Activated T-helper 17 cell treated with anti-CD3 and anti-CD28 coated beads, Interleukin-2, amount 50 U/mL, for 72 hours (primary cell): ENCODE measurements at regions not wholly inside any gene's neighbourhood (a gene's known extent, or its start where the extent isn't known, plus 50 kb on each side); places are given as distances from the start of the nearest gene placed in this dataset.
"Not testable (repeated sequence)": the region's sequence is repeated elsewhere in the genome, so short reads cannot be mapped to it uniquely, and the experiment has no call there.

Source experiments
- ATAC-seq: fragments of 150-1000 bp; cut with Tn5 transposase; replicated peaks from 2 replicates; pipeline ENCODE4 v1.10.0; 2021; ENCODE audit warnings: mild to moderate bottlenecking, moderate library complexity
- H3K27ac Mint-ChIP-seq: one replicate; pipeline ENCODE4 v1.8.0; 2022; ENCODE audit warnings: mixed read lengths
- H3K27me3 Mint-ChIP-seq: one replicate; pipeline ENCODE4 v1.8.0; 2022; ENCODE audit warnings: mixed read lengths
- H3K36me3 Mint-ChIP-seq: one replicate; pipeline ENCODE4 v1.8.0; 2022; ENCODE audit warnings: low read depth, mild to moderate bottlenecking, mixed read lengths
- H3K4me1 Mint-ChIP-seq: one replicate; pipeline ENCODE4 v1.8.0; 2022; ENCODE audit warnings: mixed read lengths
- H3K4me3 Mint-ChIP-seq: one replicate; pipeline ENCODE4 v1.8.0; 2022; ENCODE audit warnings: mild to moderate bottlenecking, mixed read lengths
- H3K9me3 Mint-ChIP-seq: one replicate; pipeline ENCODE4 v1.8.0; 2022; ENCODE audit warnings: mixed read lengths

- ATAC-seq, result no peak
- Mint-ChIP-seq H3K9me3 (peaks cover 26% of the 10 kb centered on the region), H3K36me3 (no peaks in the 10 kb centered on the region), H3K4me1 (no peaks in the 10 kb centered on the region), H3K27ac (no peak overlapping the region), H3K27me3 (no peaks in the 10 kb centered on the region), H3K4me3 (no peak overlapping the region)
Measured at GRCh38 chr13:65584126-65584525, 1646.0 kb downstream of the PCDH9 start.

GRCh38 chr13:65582160-65582559, 1648.0 kb downstream of the PCDH9 start:
- Mint-ChIP-seq H3K27ac (no peak overlapping the region), H3K4me3 (no peak overlapping the region), H3K27me3 (no peaks in the 10 kb centered on the region), H3K36me3 (no peaks in the 10 kb centered on the region), H3K9me3 (peaks cover 19% of the 10 kb centered on the region), H3K4me1 (no peaks in the 10 kb centered on the region)
- no peak for ATAC-seq

GRCh38 chr13:65564561-65564960, 1665.6 kb downstream of the PCDH9 start:
- not testable (repeated sequence) for H3K4me3 Mint-ChIP-seq, H3K27me3 Mint-ChIP-seq, H3K9me3 Mint-ChIP-seq, H3K4me1 Mint-ChIP-seq, H3K27ac Mint-ChIP-seq, ATAC-seq, H3K36me3 Mint-ChIP-seq

GRCh38 chr13:65562305-65562704, 1667.8 kb downstream of the PCDH9 start:
- Mint-ChIP-seq H3K27ac (no peak overlapping the region), H3K4me3 (no peak overlapping the region), H3K27me3 (no peaks in the 10 kb centered on the region), H3K36me3 (no peaks in the 10 kb centered on the region), H3K9me3 (peaks cover 14% of the 10 kb centered on the region), H3K4me1 (no peaks in the 10 kb centered on the region)
- ATAC-seq, result no peak

- no peak overlapping the region for H3K4me3 Mint-ChIP-seq
- H3K27me3 Mint-ChIP-seq, result no peaks in the 10 kb centered on the region
- no peaks in the 10 kb centered on the region for H3K36me3 Mint-ChIP-seq
- H3K4me1 Mint-ChIP-seq, result no peaks in the 10 kb centered on the region
- H3K9me3 Mint-ChIP-seq, result peaks cover 14% of the 10 kb centered on the region
- no peak overlapping the region for H3K27ac Mint-ChIP-seq
- no peak for ATAC-seq
Measured at GRCh38 chr13:65560936-65561335, 1669.2 kb downstream of the PCDH9 start.

- H3K9me3 Mint-ChIP-seq, result peaks cover 18% of the 10 kb centered on the region
- no peaks in the 10 kb centered on the region for H3K27me3 Mint-ChIP-seq
- H3K36me3 Mint-ChIP-seq, result no peaks in the 10 kb centered on the region
- H3K27ac Mint-ChIP-seq, result no peak overlapping the region
- ATAC-seq, result no peak
- no peaks in the 10 kb centered on the region for H3K4me1 Mint-ChIP-seq
- no peak overlapping the region for H3K4me3 Mint-ChIP-seq
Measured at GRCh38 chr13:65555962-65556361, 1674.2 kb downstream of the PCDH9 start.

GRCh38 chr13:65553096-65553727, 1676.9 kb downstream of the PCDH9 start:
- Mint-ChIP-seq H3K4me1 (no peaks in the 10 kb centered on the region), H3K27me3 (no peaks in the 10 kb centered on the region), H3K9me3 (peaks cover 23% of the 10 kb centered on the region), H3K4me3 (no peak overlapping the region), H3K36me3 (no peaks in the 10 kb centered on the region), H3K27ac (no peak overlapping the region)
- ATAC-seq, result no peak

- Mint-ChIP-seq H3K4me1 (no peaks in the 10 kb centered on the region), H3K27ac (no peak overlapping the region), H3K9me3 (peaks cover 19% of the 10 kb centered on the region), H3K27me3 (no peaks in the 10 kb centered on the region), H3K36me3 (no peaks in the 10 kb centered on the region), H3K4me3 (no peak overlapping the region)
- ATAC-seq, result no peak
Measured at GRCh38 chr13:65551208-65551607, 1678.9 kb downstream of the PCDH9 start.

- no peaks in the 10 kb centered on the region for H3K27me3 Mint-ChIP-seq
- H3K9me3 Mint-ChIP-seq, result peaks cover 8% of the 10 kb centered on the region
- ATAC-seq, result no peak
- H3K36me3 Mint-ChIP-seq, result no peaks in the 10 kb centered on the region
- H3K4me3 Mint-ChIP-seq, result no peak overlapping the region
- H3K27ac Mint-ChIP-seq, result no peak overlapping the region
- H3K4me1 Mint-ChIP-seq, result no peaks in the 10 kb centered on the region
Measured at GRCh38 chr13:65540175-65540574, 1690.0 kb downstream of the PCDH9 start.

GRCh38 chr13:65535370-65535769, 1694.8 kb downstream of the PCDH9 start:
- no peaks in the 10 kb centered on the region for H3K4me1 Mint-ChIP-seq
- no peak overlapping the region for H3K27ac Mint-ChIP-seq
- H3K4me3 Mint-ChIP-seq, result no peak overlapping the region
- no peak for ATAC-seq
- H3K9me3 Mint-ChIP-seq, result peaks cover 12% of the 10 kb centered on the region
- no peaks in the 10 kb centered on the region for H3K36me3 Mint-ChIP-seq
- no peaks in the 10 kb centered on the region for H3K27me3 Mint-ChIP-seq

GRCh38 chr13:65532231-65532630, 1697.9 kb downstream of the PCDH9 start:
- Mint-ChIP-seq H3K27ac (no peak overlapping the region), H3K9me3 (peaks cover 18% of the 10 kb centered on the region)
- no peak for ATAC-seq

GRCh38 chr13:65530688-65531087, 1699.4 kb downstream of the PCDH9 start:
- no peak for ATAC-seq
- no peaks in the 10 kb centered on the region for H3K27me3 Mint-ChIP-seq
- H3K36me3 Mint-ChIP-seq, result no peaks in the 10 kb centered on the region
- H3K4me3 Mint-ChIP-seq, result no peak overlapping the region
- H3K4me1 Mint-ChIP-seq, result no peaks in the 10 kb centered on the region
- peaks cover 18% of the 10 kb centered on the region for H3K9me3 Mint-ChIP-seq
- no peak overlapping the region for H3K27ac Mint-ChIP-seq

More at GRCh38 chr13:65532231-65532630, 1697.9 kb downstream of the PCDH9 start:
- Mint-ChIP-seq H3K27me3 (no peaks in the 10 kb centered on the region), H3K36me3 (no peaks in the 10 kb centered on the region), H3K4me1 (no peaks in the 10 kb centered on the region), H3K4me3 (no peak overlapping the region)

GRCh38 chr13:65529541-65529940, 1700.6 kb downstream of the PCDH9 start:
- no peaks in the 10 kb centered on the region for H3K4me1 Mint-ChIP-seq
- H3K27me3 Mint-ChIP-seq, result no peaks in the 10 kb centered on the region
- peaks cover 18% of the 10 kb centered on the region for H3K9me3 Mint-ChIP-seq
- no peak overlapping the region for H3K27ac Mint-ChIP-seq
- H3K4me3 Mint-ChIP-seq, result no peak overlapping the region
- H3K36me3 Mint-ChIP-seq, result no peaks in the 10 kb centered on the region
- ATAC-seq, result no peak

GRCh38 chr13:65508745-65509144, 1721.4 kb downstream of the PCDH9 start:
- Mint-ChIP-seq H3K27me3 (no peaks in the 10 kb centered on the region), H3K4me1 (no peaks in the 10 kb centered on the region), H3K27ac (no peak overlapping the region), H3K9me3 (peaks cover 15% of the 10 kb centered on the region), H3K36me3 (no peaks in the 10 kb centered on the region), H3K4me3 (no peak overlapping the region)
- no peak for ATAC-seq

- Mint-ChIP-seq H3K27ac (no peak overlapping the region), H3K9me3 (peaks cover 15% of the 10 kb centered on the region), H3K27me3 (no peaks in the 10 kb centered on the region), H3K36me3 (no peaks in the 10 kb centered on the region), H3K4me1 (no peaks in the 10 kb centered on the region), H3K4me3 (no peak overlapping the region)
- ATAC-seq, result no peak
Measured at GRCh38 chr13:65508338-65508737, 1721.8 kb downstream of the PCDH9 start.

GRCh38 chr13:65505941-65506340, 1724.2 kb downstream of the PCDH9 start:
- no peak for ATAC-seq
- no peaks in the 10 kb centered on the region for H3K27me3 Mint-ChIP-seq
- H3K36me3 Mint-ChIP-seq, result no peaks in the 10 kb centered on the region
- H3K4me3 Mint-ChIP-seq, result no peak overlapping the region
- peaks cover 15% of the 10 kb centered on the region for H3K9me3 Mint-ChIP-seq
- no peak overlapping the region for H3K27ac Mint-ChIP-seq
- H3K4me1 Mint-ChIP-seq, result no peaks in the 10 kb centered on the region
